Upper lobe of left lung (tissue), 6 donors: ENCODE measurements at regions not wholly inside any gene's neighbourhood (a gene's known extent, or its start where the extent isn't known, plus 50 kb on each side); places are given as distances from the start of the nearest gene placed in this dataset.

Source experiments
- ATAC-seq, 2 donors: fragments of 200-7000 bp; cut with Tn5 transposase; one replicate each; pipeline ENCODE4 v1.9.1; 2022; ENCODE audit warnings: mild to moderate bottlenecking in 2 of 2, moderate library complexity in 2 of 2; ENCODE audit not compliant: low FRiP score in 2 of 2
- DNase-seq, 2 donors: peaks; one replicate each; pipeline ENCODE4 v3.0.0-alpha.2; 2019 to 2020
- H3K27ac ChIP-seq, 4 donors: fragments of 200-600 bp; sonication (generic); one replicate each; pipeline ENCODE4 v1.5.1; 2016 to 2019
- H3K27me3 ChIP-seq, 4 donors: fragments of 200-600 bp; sonication (generic); one replicate each; pipeline ENCODE4 v1.5.1; 2017 to 2019
- H3K36me3 ChIP-seq, 4 donors: fragments of 200-600 bp; sonication (generic); one replicate each; pipeline ENCODE4 v1.5.1; 2016 to 2019
- H3K4me1 ChIP-seq, 4 donors: fragments of 200-600 bp; sonication (generic); one replicate each; pipeline ENCODE4 v1.5.1; 2018 to 2019
- H3K4me3 ChIP-seq, 4 donors: fragments of 200-600 bp; sonication (generic); one replicate each; pipeline ENCODE4 v1.5.1; 2017 to 2019; ENCODE audit warnings: mild to moderate bottlenecking in 2 of 4, moderate library complexity in 1 of 4
- H3K9me3 ChIP-seq, 4 donors: fragments of 200-600 bp; sonication (generic); one replicate each; pipeline ENCODE4 v1.5.1; 2018 to 2019
- CTCF ChIP-seq, 6 experiments: fragments of 450-650 bp in 4 of 6; fragments of 200-600 bp in 2 of 6; sonication (generic) in 2 of 6; IDR thresholded peaks; one replicate each; pipeline ENCODE4 v1.5.1; 2016 to 2019; ENCODE audit warnings: antibody characterized with exemption in 6 of 6
- EP300 ChIP-seq, 4 donors: sonication (generic); formaldehyde crosslinking; IDR thresholded peaks; one replicate each; pipeline ENCODE4 v1.5.1; 2017; ENCODE audit warnings: antibody characterized with exemption in 4 of 4, control low read depth in 2 of 4
- POLR2A ChIP-seq, 4 donors: fragments of 450-650 bp; IDR thresholded peaks; one replicate each; pipeline ENCODE4 v1.5.1; 2016 to 2017; ENCODE audit warnings: antibody characterized with exemption in 4 of 4, mild to moderate bottlenecking in 2 of 4
- POLR2AphosphoS5 ChIP-seq, 2 donors: sonication (generic); formaldehyde crosslinking; IDR thresholded peaks; one replicate each; pipeline ENCODE4 v1.5.1; 2017; ENCODE audit warnings: antibody characterized with exemption in 2 of 2
- WGBS, 2 donors: methylation state at CpG; one replicate each; pipeline ENCODE4 v1.1.5; 2017 to 2018; 5-methylcytosine and 5-hydroxymethylcytosine counted together
- donor health status: DM: no; HTN: no; CAD: no; lungs with moderate emphysema.
- donor health status: DM: no; HTN: yes; CAD: no; lungs with severe emphysema.

- H3K4me3 ChIP-seq = no peak overlapping the region
- ATAC-seq = no peak
- H3K27me3 ChIP-seq = no peaks in the 10 kb centered on the region
- TF ChIP-seq CTCF (IDR thresholded peaks at IDR 0.05) (no peak), POLR2A (IDR thresholded peaks at IDR 0.05) (no peak), POLR2AphosphoS5 (IDR thresholded peaks at IDR 0.05) (no peak), EP300 (IDR thresholded peaks at IDR 0.05) (no peak)
- H3K36me3 ChIP-seq = no peaks in the 10 kb centered on the region
- no peak for DNase-seq
- H3K27ac ChIP-seq = no peak overlapping the region
- WGBS, 2 donors = 75 to 81% methylated on average over 2 to 4 of the region's 4 CpGs
- H3K9me3 ChIP-seq = peaks cover 0 to 70% (median 23%) of the 10 kb centered on the region in 4 donors
- H3K4me1 ChIP-seq = no peaks in the 10 kb centered on the region
Observed at GRCh38 chr7:57245206-57245605, 113.0 kb upstream of the ZNF479 start.

- 26 to 27% methylated on average over 2 of the region's 2 CpGs for WGBS, 2 donors
- Histone ChIP-seq H3K4me3 (no peak overlapping the region), H3K27ac (no peak overlapping the region), H3K27me3 (no peaks in the 10 kb centered on the region), H3K36me3 (no peaks in the 10 kb centered on the region), H3K9me3 (peaks cover 0 to 49% (median 6%) of the 10 kb centered on the region in 4 donors), H3K4me1 (no peaks in the 10 kb centered on the region)
- TF ChIP-seq POLR2A (IDR thresholded peaks at IDR 0.05) (no peak), POLR2AphosphoS5 (IDR thresholded peaks at IDR 0.05) (no peak), CTCF (IDR thresholded peaks at IDR 0.05) (no peak), EP300 (IDR thresholded peaks at IDR 0.05) (no peak)
- ATAC-seq (no peak), DNase-seq (no peak)
Observed at GRCh38 chr7:57250801-57251200, 118.6 kb upstream of the ZNF479 start.

DNA sequence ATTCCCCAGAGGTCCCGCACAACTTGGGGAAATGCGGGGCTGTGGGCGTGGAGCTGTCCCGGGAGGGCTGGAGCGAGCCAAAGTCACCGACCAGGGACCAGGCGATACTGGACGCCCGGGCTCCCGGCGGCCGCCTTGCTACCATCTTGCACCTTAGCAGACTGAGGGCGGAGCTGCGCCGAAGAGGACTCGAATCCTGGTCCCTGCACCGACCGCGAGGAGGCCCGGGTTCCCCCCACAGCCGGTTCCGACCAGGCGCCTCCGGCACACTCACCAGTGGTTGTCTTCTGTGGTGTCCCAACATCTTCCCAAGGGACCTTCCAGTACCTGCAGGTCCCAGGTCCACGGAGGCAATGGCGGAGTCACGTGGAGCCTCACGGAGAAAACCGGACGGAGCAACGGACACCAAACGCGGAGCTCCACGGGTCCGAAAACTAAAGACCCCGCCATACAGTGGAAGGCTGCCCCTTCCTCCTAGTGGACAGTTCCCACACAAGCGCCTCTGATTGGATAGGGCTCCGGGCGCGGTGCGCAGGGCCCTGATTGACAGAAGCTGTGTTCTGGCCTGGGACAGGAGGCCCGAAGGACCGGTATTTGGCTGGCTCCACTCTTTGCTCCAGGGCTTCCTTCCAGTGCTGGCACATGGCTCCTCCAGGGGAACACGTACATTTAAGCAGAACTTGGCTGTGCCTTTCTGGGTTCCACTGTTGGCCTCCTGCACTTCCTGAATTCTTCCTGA, 124.6 kb upstream of the ZNF479 start:
- WGBS, 2 donors = 87 to 91% methylated on average over 24 to 44 of the region's 44 CpGs
- Histone ChIP-seq H3K36me3 (no peaks in the 10 kb centered on the region), H3K9me3 (peaks cover 0 to 52% (median 8%) of the 10 kb centered on the region in 4 donors), H3K4me3 (no peak overlapping the region), H3K27ac (no peak overlapping the region), H3K4me1 (no peaks in the 10 kb centered on the region), H3K27me3 (no peaks in the 10 kb centered on the region)
- DNase-seq (peak in 1 of 2 donors; percentile 72), ATAC-seq (peak in 1 of 2 donors; percentile 34)
- TF ChIP-seq POLR2AphosphoS5 (IDR thresholded peaks at IDR 0.05) (no peak), CTCF (IDR thresholded peaks at IDR 0.05) (no peak), POLR2A (IDR thresholded peaks at IDR 0.05) (no peak), EP300 (IDR thresholded peaks at IDR 0.05) (no peak)

DNA sequence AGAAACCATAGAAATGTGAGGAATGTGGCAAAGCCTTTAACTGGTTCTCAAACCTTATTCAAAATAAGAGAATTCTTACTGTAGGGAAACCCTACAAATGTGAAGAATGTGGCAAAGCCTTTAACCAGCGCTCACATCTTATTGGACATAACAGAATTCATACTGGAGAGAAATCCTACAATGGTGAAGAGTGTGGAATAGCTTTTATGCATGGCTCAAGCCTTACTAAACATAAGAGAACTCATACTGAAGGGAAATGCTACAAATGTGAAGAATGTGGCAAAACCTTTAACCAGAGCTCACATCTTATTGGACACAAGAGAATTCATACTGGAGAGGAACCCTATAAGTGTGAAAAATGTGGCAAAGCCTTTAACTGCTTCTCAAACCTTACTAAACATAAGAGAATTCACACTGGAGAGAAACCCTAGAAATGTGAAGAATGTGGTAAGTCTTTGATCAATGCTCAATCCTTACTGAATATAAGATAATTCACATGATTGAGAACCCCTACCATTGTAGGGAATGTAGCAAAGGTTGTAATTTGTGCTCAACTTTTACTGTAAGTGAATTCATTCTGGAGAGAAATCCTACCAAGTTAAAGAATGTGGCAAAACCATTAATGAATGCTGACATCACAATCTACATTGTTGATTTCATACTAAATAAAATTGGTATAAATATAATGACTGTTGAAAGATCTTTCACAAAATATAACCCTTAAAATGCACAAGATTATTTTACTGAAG, 142.5 kb upstream of the ZNF479 start:
- no peaks in the 10 kb centered on the region for H3K27me3 ChIP-seq
- no peak overlapping the region for H3K4me3 ChIP-seq
- ATAC-seq = no peak
- H3K27ac ChIP-seq = no peak overlapping the region
- H3K4me1 ChIP-seq = no peaks in the 10 kb centered on the region
- no peak for DNase-seq
- H3K36me3 ChIP-seq = no peaks in the 10 kb centered on the region
- TF ChIP-seq POLR2A (IDR thresholded peaks at IDR 0.05) (no peak), POLR2AphosphoS5 (IDR thresholded peaks at IDR 0.05) (no peak), CTCF (IDR thresholded peaks at IDR 0.05) (no peak), EP300 (IDR thresholded peaks at IDR 0.05) (no peak)
- H3K9me3 ChIP-seq = peaks cover 3 to 64% (median 31%) of the 10 kb centered on the region in 4 donors
- WGBS, 2 donors = 38 to 50% methylated on average over 1 of the region's 1 CpG
